Non-pigmented ciliary epithelial cell (primary cell): ENCODE measurements at regions not wholly inside any gene's neighbourhood (a gene's known extent, or its start where the extent isn't known, plus 50 kb on each side); places are given as distances from the start of the nearest gene placed in this dataset.

Experiments used
- DNase-seq: peaks from one replicate; pipeline ENCODE4 v3.0.0-alpha.2; 2010; ENCODE audit warnings: low read depth

DNA sequence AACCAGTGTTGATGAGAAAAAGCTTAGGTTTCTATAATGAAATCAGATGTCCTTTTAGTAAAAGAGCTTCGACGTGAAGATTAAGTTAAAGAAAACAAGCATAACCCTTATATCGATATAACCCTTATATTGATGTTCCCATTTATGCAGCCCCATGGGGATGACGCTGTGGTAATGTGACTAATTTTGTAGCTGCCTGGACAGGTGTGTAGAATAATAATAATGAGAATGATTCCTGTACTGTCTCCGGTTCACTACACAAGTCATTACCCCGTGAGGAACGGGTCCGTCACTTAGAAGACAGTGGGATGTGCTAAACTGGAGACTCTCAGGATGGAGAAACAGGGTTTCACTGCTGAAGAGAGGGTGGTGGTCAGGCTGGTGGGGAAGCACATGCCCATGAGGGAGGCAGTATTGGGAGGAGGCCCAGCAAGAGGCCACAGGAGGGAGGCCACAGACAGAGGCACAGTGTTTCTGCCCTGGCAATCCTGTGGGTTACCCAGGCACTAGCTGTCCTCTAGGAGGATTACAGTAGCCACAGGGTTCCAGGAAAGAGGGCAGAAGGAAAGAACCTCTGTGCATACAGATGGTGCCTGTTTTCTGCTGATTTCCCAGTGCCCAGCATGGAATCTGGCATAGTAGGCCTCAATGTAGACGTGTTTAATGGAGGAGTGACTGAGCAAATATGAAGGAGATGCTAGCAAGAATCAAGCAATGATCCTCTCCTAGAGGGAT is 191.1 kb upstream of the TSC22D2 start:
- DNase-seq, result no peak

DNA sequence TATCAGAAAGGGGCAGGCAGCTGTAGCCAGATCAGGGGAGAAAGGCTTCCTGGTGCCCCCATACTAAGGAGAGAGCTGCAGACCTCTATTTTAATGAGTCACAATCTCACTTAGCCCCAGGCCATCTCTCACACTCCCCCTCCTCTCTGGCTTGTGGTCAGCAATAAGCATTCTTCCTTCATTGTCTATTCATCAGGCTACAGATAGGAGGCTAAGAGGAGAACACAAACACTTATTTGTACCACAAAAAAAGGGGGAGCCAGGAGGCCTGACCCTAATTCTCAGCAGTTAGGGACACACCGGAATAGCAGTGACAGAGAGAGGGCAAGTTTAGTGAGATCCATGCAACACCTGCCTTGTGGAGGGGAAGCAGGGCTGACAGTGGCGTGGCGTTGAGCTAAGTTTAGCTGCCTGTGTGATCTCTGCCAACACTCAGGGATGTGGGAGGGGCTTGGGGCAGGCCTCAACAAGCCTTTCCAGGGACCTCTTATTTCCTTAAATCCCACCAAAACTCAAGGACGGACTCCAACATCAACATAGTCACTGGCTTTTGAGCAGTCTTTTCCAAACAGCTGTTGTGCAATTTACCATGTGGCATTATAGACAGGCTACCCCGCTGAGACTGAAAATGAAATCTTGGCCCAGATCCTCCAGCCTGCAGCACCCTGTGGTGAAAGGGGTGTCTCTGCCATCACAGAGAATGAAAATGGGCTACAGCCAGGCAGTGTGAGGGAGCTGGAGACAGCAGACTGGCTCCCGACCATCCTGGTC is 191.9 kb upstream of the TSC22D2 start:
- no peak for DNase-seq

DNA sequence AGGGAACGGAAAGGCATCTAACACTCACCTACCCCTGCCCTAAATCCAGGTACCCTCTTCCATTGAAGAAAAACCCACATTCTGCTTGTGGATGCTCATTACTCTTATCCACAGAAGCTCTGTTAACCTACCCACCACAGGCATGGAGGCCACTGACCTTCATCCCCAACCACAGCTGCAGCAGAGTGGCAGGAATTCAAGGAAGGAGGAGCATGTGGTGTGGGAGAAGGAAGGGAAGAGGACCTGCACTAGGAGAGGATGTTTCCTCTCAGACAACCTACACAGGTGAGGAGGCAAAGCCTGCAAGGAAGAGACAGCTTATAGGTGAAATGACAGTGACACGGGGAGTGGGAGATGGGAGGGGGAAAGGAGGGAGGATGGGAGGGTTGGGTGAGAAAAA is 192.5 kb upstream of the TSC22D2 start:
- DNase-seq, result no peak

DNA sequence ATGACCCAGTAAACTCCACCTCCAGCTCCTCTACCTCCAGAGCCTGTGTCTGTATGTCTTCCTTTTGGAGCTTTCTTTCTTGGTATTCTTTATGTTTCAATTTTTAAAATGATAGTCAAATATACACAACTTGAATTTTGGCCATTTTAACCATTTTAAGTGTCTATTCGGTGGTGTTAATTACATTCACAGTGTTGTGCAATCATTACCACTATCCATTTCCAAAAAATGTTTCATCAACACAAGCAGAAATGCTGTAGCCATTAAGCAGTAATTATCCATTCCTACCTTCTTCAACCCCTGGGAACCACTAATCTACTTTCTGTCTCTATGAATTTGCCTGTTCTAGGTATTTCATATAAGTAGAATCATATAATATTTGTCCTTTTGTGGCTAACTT is 194.5 kb upstream of the TSC22D2 start:
- no peak for DNase-seq

DNA sequence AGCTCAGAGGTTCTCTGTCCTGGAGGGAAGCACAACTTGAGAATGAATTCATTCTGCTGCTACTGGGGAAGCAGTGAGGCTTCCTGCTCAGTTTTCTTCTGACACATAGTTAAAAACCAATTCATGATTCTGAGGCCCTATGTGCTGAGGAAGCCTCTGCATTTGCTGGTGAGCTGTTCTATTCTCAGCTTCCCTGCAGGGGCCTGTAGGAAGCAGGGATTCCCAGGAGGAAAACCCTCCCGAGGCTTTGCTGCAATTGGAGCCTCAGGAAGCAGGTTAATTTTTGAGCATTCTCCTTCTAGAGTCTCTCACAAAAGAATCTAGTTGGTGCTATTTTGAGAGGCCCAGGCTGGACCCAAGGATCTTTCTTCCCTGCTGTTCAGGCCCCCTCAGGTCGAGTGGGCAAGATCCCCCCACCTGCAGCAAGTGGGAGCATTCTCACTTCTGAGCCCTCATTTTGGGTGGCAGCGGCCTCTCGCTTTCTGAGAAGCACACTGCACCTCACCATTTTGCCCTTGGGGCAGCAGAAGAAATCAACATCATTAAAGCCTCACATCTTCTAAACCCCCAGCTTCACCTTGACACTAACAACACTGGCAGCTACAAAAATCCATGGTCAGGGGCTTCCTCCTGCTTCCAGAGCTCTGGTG is 197.5 kb upstream of the TSC22D2 start:
- no peak for DNase-seq

DNA sequence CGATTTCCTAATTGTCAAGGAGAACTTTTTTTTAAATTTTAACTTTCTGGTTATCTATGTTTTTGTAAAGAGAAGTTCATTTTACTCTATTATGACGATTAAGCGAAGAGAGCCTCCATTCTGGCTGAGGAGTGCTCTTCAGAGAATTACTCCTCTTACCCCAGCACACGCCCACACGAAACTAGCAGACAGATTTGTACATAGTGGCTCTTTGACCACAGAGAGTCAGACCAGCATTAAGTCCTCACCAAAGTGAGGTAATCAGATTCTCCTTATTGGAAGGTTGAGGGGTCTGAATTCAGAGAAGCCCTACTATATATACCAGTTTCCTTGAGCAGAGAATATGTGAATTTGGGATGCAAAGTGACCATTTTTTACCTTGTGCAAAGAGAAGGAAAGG is 204.8 kb upstream of the TSC22D2 start:
- no peak for DNase-seq

DNA sequence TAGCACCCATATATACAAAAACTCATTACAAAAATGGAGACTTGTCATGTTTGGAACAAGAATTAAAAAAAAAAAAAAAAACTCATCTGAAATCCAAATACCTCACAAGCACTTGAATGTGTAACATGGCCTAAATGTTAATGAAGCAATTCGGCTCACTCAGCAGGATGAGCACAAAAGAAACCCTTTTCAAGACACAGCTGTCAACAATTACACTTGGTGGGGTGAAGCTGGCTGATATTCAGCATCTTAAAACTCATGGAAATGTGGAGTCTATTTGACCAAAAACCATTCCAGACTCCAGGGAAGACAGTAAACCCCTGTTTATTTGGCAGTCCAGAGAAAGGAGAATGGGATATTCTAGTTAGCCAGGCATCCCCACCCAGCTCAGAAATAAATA is 205.4 kb upstream of the TSC22D2 start:
- no peak for DNase-seq

DNA sequence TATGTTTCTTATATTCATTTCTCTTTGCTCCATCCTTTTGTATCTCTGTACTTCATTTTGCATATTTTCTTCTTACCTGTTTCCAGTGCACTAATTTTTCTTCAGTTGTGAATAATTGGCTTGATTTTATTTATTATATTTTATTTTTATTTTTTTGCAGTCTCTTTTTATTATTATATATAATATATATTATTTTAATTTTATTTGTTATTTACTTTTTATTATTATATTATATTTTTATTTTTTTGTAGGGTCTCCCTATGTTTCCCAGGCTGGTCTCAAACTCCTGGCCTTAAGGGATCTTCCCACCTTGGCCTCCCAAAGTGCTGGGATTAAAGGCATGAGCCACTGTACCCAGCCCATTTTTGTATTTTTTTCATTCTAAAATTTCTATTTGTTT is 213.1 kb upstream of the TSC22D2 start:
- DNase-seq, result no peak

DNA sequence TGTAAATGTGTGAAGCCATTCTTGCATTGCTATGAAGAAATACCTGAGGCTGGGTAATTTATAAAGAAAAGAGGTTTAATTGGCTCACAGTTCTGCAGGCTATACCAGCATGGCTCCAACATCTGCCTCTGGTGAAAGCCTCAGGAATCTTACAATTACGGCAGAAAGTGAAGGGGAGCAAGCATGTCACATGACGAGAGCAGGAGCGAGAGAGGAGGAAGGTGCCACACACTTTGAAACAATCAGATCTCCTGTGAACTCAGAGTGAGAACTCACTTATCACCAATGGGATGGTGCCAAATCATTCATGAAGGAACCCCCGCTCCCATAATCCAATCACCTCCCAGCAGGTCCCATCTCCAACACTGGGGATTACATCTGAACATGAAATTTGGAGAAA is 213.6 kb upstream of the TSC22D2 start:
- no peak for DNase-seq

DNA sequence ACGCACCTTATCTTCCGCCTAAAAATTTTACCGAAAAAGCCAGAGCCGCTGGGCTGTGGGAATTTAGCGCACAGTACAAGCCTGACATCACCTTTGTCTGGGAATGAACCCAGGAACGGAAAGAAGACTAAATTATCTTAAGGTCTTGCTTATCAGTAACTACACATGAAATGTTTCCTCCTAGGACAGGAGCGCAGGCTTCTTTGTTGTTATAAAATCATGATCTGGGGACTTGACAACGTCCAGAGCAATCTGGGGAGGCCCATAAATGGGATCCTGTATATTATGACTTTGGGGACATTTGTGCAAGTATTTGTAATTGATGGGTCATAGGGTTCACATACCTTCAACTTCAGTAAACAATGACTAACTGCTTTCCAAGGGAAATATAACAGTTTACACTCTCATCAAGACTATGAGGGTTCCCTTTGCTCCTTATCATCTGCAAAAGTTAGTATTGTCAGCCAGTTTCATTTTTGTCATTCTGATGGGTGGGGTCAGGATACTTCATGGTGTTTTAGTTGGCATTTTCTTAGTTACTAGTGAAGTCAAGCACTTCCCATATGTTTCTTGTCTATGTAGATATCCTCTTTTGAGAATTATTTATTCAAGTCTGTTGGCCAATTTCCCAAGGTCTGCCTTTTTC is 213.9 kb upstream of the PFN2 start:
- DNase-seq, result no peak

DNA sequence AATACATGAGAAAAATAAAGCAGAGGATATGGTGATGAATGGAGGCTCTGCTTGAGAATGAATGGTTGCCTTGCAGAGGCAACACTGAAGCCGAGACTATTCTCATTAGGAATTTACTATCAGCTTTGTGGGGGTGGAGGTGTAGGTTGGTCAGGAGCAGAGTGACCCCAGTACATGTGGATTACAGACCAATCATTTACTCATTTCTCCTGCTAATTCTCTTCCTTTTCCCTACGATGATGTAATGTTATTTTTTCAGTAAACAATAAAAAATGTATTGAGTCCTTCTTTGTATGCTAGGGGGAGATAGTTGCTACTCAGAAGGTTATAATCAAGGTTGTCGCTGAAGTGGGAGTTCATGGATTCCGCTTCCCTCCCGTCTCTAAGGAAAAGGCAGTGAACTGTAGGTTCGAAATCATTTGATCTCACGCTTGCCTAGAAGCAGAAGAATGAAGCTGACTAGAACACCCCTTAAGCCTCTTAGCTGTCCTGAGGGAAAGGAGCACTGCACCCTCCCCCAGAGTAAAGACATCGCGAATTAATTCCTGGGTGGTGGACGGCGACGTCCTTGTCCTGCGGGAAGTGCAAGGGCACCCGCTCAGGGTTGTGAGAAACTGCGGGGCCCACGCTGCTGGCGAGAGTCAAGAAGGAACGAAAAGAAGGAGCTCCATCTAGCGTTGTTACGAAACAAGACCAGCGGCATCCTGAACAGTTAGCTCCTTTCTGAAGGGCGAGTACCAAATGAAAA is 213.2 kb upstream of the PFN2 start:
- no peak for DNase-seq

DNA sequence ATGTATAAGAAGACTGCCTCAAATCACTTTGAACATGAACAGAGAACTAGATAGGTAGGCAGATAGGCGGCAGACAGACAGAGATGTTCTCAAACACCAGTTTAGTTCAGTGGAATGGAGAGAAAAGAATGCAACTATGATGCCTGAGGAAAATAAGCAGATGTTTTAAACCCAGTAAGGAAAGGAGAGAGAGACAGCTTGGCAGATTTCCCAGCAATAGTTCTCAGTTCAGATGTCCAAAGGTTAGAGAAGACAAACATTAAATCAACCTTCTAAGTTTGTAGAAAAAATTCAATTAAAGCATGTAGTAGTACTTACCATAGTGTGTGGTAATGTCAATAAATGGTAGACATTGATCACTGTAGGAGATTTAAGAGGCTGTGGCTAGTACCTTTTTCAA is 209.6 kb upstream of the PFN2 start:
- no peak for DNase-seq

DNA sequence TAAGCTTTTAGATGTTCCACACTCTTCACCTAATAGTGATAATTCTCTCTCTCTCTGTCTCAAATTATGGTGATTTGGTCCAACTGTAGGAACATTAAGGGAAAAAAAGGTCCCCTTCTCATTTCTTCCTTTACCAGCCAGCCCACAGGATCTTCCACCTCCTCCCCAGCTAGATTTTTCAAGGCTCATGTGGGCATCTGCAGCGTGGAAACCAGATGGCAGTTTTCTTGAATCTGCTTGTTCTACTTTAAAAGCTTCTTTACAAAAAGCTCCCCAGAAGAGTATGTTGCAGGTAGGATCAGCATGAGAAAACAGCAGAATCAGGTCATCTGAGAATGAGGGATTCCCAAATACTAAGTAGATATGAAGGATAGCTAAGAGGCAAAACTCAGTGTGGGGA is 208.6 kb upstream of the PFN2 start:
- DNase-seq, result no peak

DNA sequence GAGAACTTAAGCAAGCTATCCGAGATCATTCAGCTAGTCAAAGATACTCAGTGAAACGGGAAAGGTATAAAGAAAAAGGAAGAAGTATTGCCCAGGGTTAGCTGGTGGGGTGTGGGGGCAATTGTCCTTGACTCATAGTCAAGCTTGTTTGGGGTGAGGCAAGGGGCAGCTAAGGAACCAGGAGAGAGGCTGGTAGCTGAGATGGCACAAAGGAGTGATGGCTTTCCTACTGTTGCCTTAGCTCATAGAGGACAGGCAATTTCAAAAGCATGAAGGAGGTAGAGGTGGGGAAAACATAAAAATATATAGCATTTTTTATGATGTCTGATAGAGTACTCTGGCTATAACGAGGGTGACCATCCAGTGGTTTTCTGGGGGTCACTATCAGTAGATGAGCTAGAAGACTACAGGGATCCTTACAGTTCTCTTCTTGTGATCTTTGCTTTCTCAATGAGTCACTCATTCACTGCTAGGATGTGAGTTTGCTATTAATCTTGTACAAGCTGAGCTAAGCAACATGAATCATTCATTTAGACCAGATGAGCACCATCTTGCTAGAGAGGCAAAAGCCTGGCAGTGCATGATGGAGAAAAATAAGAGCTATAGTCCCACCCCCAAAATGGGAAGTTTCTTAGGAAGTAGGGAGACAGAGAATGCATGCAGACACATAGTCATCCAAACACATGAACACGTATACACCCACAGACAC is 207.1 kb upstream of the PFN2 start:
- peak; percentile 70 for DNase-seq

DNA sequence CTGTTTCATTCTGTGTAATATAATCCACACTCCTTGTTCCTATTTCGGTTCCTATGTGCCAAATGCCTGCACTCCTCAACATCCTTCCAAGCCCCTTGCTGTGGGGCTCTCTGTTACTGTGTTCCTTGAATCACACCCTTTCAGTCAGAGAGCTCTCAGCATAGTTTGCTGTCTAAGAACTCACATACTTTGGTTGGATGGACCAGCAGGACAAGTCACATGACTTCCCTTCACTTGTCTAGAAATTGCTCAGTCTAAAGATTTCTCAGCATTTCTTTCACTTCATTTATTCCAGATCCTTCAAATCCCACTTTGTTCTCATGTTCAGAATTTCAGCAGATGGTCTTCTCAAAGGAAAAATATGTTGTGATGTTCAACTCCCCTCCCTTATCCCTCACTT is 203.5 kb upstream of the PFN2 start:
- DNase-seq, result no peak

DNA sequence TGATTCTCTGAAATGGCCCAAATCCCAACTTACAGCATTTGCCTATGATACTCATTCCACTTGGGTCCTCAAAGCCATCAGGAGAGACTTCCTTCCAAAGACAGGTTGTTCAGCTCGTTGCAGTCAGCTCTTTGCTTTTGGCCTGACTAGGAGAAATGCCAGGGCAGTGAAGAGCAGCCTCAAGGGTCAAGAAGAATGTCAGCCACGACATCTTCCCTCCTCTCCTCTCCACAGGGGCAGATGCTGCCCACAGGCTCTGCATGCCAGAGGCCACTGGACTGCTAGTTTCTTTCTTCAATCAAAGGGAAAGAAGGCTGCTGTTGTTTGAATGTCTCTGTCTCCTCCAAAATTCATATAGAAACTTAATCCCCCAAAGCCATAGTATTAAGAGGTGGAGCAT is 201.7 kb upstream of the PFN2 start:
- no peak for DNase-seq

DNA sequence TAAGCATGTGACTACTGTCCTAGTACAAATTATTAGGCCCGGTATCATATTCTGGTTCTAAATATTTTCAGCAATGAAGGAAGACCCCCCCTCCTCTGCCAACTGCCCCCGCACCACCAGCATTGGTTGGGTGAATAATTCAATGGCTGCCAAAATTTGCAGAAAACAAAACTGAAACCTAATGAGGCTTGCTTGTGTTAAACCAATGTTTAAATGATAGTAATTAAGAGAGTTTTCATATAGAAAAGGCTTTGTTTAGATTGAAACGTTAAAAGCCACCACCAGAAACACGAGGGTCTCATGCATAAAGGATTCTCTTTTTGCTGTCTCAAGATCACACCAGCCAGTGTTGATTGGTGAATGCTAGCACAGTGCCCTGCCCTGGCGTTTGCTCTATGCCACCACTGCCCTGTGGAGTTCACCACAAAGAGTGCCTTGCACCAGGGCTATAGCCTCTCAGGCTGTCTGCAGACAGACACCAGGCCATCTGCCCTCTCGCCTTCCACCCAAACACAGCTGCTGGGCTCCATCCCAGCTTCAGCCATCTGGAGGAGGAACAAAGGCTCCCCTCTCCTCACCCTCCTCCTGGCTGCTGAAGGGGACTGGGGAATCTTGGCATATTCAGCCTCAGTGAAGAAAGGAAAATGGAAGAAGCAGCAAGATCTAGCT is 200.3 kb upstream of the PFN2 start:
- no peak for DNase-seq

DNA sequence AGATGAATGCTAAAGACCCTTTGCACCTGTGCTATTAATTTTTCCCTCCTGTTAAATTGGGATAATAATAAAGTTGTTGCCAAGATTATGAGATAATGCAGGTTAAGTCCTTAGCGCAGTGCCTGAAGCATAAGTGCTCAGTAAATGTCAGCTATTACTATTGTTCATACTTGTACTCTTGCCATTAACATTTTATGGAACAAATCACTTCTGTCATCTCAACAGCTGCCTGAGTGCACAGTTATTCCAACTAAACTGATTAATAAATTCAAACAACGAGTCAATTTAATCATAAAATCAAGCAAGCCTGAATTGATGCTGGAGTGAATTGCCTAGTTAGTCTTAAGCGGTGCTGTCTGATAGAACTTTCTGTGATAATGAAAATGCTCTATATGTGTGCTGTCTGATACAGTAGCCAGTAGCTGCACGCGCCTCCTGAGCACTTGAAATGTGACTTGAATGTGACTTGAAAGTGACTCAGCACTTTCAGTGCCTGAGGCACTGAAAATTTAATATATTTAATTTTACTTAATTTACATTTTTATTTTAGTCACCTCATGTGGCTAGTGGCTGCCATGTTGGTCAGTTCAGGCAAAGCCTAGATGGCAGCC is 198.7 kb upstream of the PFN2 start:
- DNase-seq, result no peak

DNA sequence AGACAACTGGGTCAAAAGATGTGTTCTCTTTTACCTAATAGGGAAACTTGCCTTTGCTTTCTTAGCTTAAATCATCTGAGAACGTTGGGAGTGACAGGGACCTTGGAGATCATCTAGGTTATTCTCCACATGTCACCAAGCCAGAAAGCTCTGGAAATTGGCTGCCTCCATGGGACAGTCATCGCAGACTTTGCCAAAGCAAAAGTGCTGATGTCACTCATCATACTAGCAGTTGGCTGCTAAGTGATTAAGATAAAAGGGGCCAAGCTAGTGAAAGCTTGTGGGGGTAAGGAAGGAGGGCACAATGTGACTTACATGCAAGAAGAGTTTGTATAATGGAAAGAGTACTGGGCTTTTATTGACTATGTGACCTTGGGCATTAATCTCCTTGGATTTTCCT is 198.0 kb upstream of the PFN2 start:
- no peak for DNase-seq

DNA sequence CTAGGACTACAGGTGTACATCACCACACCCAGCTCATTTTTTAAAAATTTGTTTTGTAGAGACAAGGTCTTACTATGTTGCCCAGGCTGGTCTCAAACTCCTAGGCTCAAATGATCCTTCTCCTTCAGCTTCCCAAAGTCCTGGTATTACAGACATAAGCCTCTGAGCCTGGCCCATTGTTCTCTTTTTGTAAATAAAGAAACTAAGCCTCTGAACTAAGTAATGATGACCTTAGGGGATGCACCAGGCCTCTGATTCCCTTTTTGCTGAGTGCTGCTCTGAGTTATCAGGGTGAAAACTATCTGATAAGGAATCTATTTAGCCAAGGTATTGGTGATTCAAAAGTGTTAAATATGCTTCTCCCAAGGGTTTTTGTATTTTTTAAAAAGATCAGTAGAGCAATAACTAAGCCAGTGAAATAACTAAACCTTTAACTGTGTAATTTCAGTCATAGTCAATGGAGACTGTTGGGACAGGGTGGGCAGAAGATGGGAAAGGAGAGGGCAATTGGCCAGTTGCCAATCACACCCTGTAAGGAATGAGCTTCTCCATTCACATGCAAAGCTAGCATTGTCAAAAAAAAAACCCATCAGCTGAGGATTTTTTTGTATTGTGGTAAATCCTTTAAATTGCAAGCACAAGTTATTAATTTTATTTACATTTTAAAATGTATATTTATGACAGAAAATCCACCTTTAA is 194.8 kb upstream of the PFN2 start:
- no peak for DNase-seq
